HepG2 (cell line): ENCODE measurements at regions not wholly inside any gene's neighbourhood (a gene's known extent, or its start where the extent isn't known, plus 50 kb on each side); places are given as distances from the start of the nearest gene placed in this dataset.

Experiments
- ATAC-seq: fragments of 200-7000 bp; cut with Tn5 transposase; 3 replicates; pipeline ENCODE4 v1.9.1; 2020; ENCODE audit warnings: mild to moderate bottlenecking, moderate library complexity
- BruUV-seq: library from RNA; stranded (reverse); fragments of 400-500 nt; replicated peaks from 2 replicates; lab custom pipeline; 2021; lab: Mats Ljungman, UMichigan
- CTCF ChIA-PET: fragments of 300-600 bp; formaldehyde crosslinking; extraction: SDS; loops from one replicate; lab custom pipeline; 2021; ENCODE audit warnings: low total read pairs, inconsistent platforms, low intra/inter-chr PET ratio; lab: Yijun Ruan, JAX
- POLR2A ChIA-PET: fragments of 350-600 bp; sonication (Branson Sonifier 250); formaldehyde crosslinking; loops from one replicate; lab custom pipeline; 2020; ENCODE audit warnings: antibody characterized with exemption, inconsistent platforms; lab: Yijun Ruan, JAX
- DNase-seq: peaks from one replicate; pipeline ENCODE4 v3.0.0-alpha.2; 2015; ENCODE audit warnings: low spot score
- FAIRE-seq: peaks from 3 replicates; lab custom pipeline; 2011; peaks lifted over from hg19 to GRCh38; lab: Jason Lieb, UNC
- H2AFZ ChIP-seq: one replicate; pipeline ENCODE4 v1.6.1; 2011; ENCODE audit warnings: low read length, inconsistent platforms
- H3K27ac ChIP-seq: fragments of 300-600 bp; 3 replicates; pipeline ENCODE4 v1.8.0; 2011; ENCODE audit warnings: mixed run types, mild to moderate bottlenecking, mixed read lengths, low read length, inconsistent platforms; ENCODE audit not compliant: insufficient read depth; ENCODE audit errors: extremely low read length
- H3K27me3 ChIP-seq, 2 experiments: fragments of 200-600 bp in 1 of 2; 2 replicates in 1 of 2; 3 replicates in 1 of 2; pipeline versions ENCODE4 v1.6.0 to v1.8.0; 2011; ENCODE audit warnings: low read length in 2 of 2, mild to moderate bottlenecking in 2 of 2, moderate library complexity in 2 of 2, inconsistent platforms in 1 of 2; ENCODE audit not compliant: insufficient read depth in 2 of 2, control insufficient read depth in 1 of 2
- H3K36me3 ChIP-seq, 2 experiments: fragments of 200-600 bp in 1 of 2; replicated peaks in 1 of 2; 2 replicates in 1 of 2; 3 replicates in 1 of 2; pipeline versions ENCODE4 v1.5.1 to v1.8.0; 2011; ENCODE audit warnings: low read length in 2 of 2, inconsistent platforms in 1 of 2; ENCODE audit not compliant: insufficient read depth in 2 of 2, control insufficient read depth in 1 of 2
- H3K4me1 ChIP-seq: 2 replicates; pipeline ENCODE4 v1.5.1; 2012; ENCODE audit warnings: low read length, inconsistent platforms; ENCODE audit not compliant: insufficient read depth
- H3K4me2 ChIP-seq: 2 replicates; pipeline ENCODE4 v1.6.0; 2011; ENCODE audit warnings: low read depth, low read length, inconsistent platforms
- H3K4me3 ChIP-seq, 3 experiments: fragments of 200-600 bp in 1 of 3; sonication (generic), shearing (Covaris generic) in 1 of 3; replicated peaks in 1 of 3; 2 replicates each; pipeline ENCODE4 v1.5.1; 2011 to 2016; ENCODE audit warnings: low read length in 3 of 3, inconsistent platforms in 2 of 3, low read depth in 2 of 3, mild to moderate bottlenecking in 2 of 3, control low read depth in 1 of 3, mixed read lengths in 1 of 3; ENCODE audit not compliant: insufficient read depth in 1 of 3
- H3K79me2 ChIP-seq: one replicate; pipeline ENCODE4 v1.6.1; 2011; ENCODE audit warnings: low read length, inconsistent platforms; ENCODE audit not compliant: insufficient read depth
- H3K9ac ChIP-seq: 2 replicates; pipeline ENCODE4 v1.6.0; 2011; ENCODE audit warnings: mild to moderate bottlenecking, low read depth, low read length, inconsistent platforms; ENCODE audit not compliant: insufficient read depth
- H3K9me3 ChIP-seq: 2 replicates; pipeline ENCODE4 v1.5.1; 2012; ENCODE audit warnings: mild to moderate bottlenecking, low read length
- H4K20me1 ChIP-seq: 2 replicates; pipeline ENCODE4 v1.6.0; 2011; ENCODE audit warnings: inconsistent platforms, mild to moderate bottlenecking, low read length, moderate library complexity; ENCODE audit not compliant: insufficient read depth
- DR1 ChIP-seq: sonication (generic); formaldehyde crosslinking; IDR thresholded peaks from 2 replicates; pipeline ENCODE4 v1.8.0; 2021; ENCODE audit warnings: mild to moderate bottlenecking, missing genetic modification reagents, inconsistent platforms
- KDM3A ChIP-seq: IDR thresholded peaks from 2 replicates; pipeline ENCODE4 v1.6.1; 2018; ENCODE audit warnings: low read depth, missing compliant biosample characterization
- RBM22 ChIP-seq: fragments of 200-400 bp; formaldehyde crosslinking; optimal IDR thresholded peaks from 2 replicates; pipeline ENCODE3; 2017; ENCODE audit warnings: mild to moderate bottlenecking, low read length, moderate library complexity
- ZNF549 ChIP-seq: sonication (generic); formaldehyde crosslinking; IDR thresholded peaks from 2 replicates; pipeline ENCODE4 v1.5.0; 2020; ENCODE audit warnings: missing genetic modification reagents
- WGBS: methylation state at CpG from one replicate; pipeline ENCODE4 v1.1.6; 2017; ENCODE audit warnings: low lambda C conversion rate; 5-methylcytosine and 5-hydroxymethylcytosine counted together
- in situ Hi-C: cut with HindIII; loops from 2 replicates; pipeline ENCODE4 v1.10.0; 2017; ENCODE audit warnings: low pct_unique_long_range_greater_than_20kb; ENCODE audit not compliant: extremely low pct_ligation_motif_present
- intact Hi-C: fragments of 100-400 bp; cut with micrococcal nuclease; formaldehyde crosslinking; loops from one replicate; pipeline ENCODE4 v1.10.0; 2022; ENCODE audit not compliant: unreplicated experiment
- TF ChIP-seq, protein P1 (sequence below): sonication (generic); formaldehyde crosslinking; IDR thresholded peaks from 2 replicates; pipeline ENCODE4 v1.4.0; 2020; ENCODE audit warnings: missing genetic modification reagents, low read depth, mild to moderate bottlenecking, borderline replicate concordance
- TF ChIP-seq, protein P2 (sequence below): sonication (generic); formaldehyde crosslinking; IDR thresholded peaks from 2 replicates; pipeline ENCODE4 v1.8.0; 2022; ENCODE audit warnings: mild to moderate bottlenecking, missing genetic modification reagents, moderate library complexity
- TF ChIP-seq, protein P3 (sequence below): sonication (generic); formaldehyde crosslinking; IDR thresholded peaks from 2 replicates; pipeline ENCODE4 v1.4.0; 2020; ENCODE audit warnings: missing genetic modification reagents, borderline replicate concordance
- TF ChIP-seq, protein P4 (sequence below): IDR thresholded peaks from 2 replicates; pipeline ENCODE4 v1.6.1; 2016; ENCODE audit warnings: low read depth, borderline replicate concordance

DNA sequence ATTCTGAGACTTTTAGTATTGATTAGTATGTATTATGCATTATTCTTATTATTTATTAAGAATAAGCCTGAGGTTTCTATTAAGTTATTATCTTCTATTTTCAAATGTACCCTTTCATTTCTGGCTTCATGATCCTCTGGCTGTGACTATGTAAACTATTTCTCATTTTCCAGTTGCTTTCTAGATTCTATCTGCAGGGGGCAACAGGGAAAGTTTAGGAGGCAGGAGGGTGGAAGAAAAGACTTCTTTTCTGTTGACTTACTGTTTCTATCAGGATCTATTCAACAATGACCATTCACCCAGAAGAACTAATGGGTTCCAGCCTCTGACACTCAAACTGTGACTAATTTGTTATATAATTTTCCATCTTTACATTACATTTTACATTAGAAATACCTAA lies 653.4 kb upstream of the FSHR start (continued):
- no peak for TF ChIP-seq ZNF549 (CRISPR knock-in tag)
- no peak for TF ChIP-seq DR1 (CRISPR knock-in tag)
- TF ChIP-seq RBM22: no peak
- TF ChIP-seq, protein P1, sequence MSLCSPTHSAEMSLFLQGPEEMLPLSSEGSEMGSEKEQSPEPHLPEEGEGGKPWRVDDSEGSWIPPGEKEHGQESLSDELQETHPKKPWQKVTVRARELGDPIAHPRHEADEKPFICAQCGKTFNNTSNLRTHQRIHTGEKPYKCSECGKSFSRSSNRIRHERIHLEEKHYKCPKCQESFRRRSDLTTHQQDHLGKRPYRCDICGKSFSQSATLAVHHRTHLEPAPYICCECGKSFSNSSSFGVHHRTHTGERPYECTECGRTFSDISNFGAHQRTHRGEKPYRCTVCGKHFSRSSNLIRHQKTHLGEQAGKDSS (CRISPR knock-in tag): no peak
- TF ChIP-seq, protein P2, sequence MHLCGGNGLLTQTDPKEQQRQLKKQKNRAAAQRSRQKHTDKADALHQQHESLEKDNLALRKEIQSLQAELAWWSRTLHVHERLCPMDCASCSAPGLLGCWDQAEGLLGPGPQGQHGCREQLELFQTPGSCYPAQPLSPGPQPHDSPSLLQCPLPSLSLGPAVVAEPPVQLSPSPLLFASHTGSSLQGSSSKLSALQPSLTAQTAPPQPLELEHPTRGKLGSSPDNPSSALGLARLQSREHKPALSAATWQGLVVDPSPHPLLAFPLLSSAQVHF (CRISPR knock-in tag): no peak

DNA sequence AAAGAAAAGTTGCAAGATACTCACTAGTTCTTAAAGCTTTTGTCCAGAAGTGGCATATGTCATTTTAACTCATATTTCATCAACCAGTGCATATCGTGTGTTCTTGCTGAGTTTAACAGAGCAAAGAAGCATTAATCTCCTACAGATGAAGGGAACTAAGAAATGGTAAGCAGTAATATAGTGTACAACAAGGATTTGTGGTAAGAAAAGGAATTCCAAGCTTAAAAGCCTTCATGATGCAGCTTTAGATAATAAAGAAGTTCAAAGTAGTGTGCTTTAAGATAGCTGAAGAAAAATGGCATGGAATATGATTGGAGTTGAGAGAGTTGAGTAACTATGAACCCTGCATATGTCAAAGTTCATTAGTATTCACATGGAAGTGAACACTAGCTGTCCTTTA lies 649.8 kb upstream of the FSHR start:
- no peak for DNase-seq
- CTCF ChIA-PET: no interaction called here

More for the DNA sequence above, 649.8 kb upstream of the FSHR start:
- no peak overlapping the region for H3K9ac ChIP-seq
- no peaks in the 10 kb centered on the region for H3K27me3 ChIP-seq
- TF ChIP-seq, protein P3, sequence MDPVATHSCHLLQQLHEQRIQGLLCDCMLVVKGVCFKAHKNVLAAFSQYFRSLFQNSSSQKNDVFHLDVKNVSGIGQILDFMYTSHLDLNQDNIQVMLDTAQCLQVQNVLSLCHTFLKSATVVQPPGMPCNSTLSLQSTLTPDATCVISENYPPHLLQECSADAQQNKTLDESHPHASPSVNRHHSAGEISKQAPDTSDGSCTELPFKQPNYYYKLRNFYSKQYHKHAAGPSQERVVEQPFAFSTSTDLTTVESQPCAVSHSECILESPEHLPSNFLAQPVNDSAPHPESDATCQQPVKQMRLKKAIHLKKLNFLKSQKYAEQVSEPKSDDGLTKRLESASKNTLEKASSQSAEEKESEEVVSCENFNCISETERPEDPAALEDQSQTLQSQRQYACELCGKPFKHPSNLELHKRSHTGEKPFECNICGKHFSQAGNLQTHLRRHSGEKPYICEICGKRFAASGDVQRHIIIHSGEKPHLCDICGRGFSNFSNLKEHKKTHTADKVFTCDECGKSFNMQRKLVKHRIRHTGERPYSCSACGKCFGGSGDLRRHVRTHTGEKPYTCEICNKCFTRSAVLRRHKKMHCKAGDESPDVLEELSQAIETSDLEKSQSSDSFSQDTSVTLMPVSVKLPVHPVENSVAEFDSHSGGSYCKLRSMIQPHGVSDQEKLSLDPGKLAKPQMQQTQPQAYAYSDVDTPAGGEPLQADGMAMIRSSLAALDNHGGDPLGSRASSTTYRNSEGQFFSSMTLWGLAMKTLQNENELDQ: no peak
- no peak for TF ChIP-seq KDM3A (CRISPR knock-in tag)
- TF ChIP-seq, protein P4, sequence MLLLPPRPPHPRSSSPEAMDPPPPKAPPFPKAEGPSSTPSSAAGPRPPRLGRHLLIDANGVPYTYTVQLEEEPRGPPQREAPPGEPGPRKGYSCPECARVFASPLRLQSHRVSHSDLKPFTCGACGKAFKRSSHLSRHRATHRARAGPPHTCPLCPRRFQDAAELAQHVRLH (CRISPR knock-in tag): no peak
- no peaks in the 10 kb centered on the region for H3K4me1 ChIP-seq
- intact Hi-C loops (no loop called here), in situ Hi-C loops (no loop called here)
- WGBS: 2% methylated on average over 1 of the region's 1 CpG
- H3K79me2 ChIP-seq: no peaks in the 10 kb centered on the region
- H3K4me2 ChIP-seq: no peak overlapping the region
- no TSS peak for BruUV-seq
- H3K9me3 ChIP-seq: peaks cover 10% of the 10 kb centered on the region; the same call in 1 of the 2 replicates
- no peak for ATAC-seq
- no peak overlapping the region for H3K27ac ChIP-seq
- no peaks in the 10 kb centered on the region for H3K36me3 ChIP-seq
- POLR2A ChIA-PET: no interaction called here
- no peak overlapping the region for H3K4me3 ChIP-seq
- H2AFZ ChIP-seq: no peak overlapping the region
- no peaks in the 10 kb centered on the region for H4K20me1 ChIP-seq
- no peak for FAIRE-seq
